ENCODE measurements at regions not wholly inside any gene's neighbourhood (a gene's known extent, or its start where the extent isn't known, plus 50 kb on each side); places are given as distances from the start of the nearest gene placed in this dataset.

GRCh38 chr3:31391150-31391549 lies 141.6 kb upstream of the STT3B start:
- FAIRE-seq (no peak), DNase-seq (ENCODE audit: insufficient read length, low spot score) (no peak)
- TF ChIP-seq CTCF (IDR thresholded peaks at IDR 0.05; ENCODE audit: insufficient read depth, missing control alignments): no peak

GRCh38 chr3:31392568-31392967 lies 140.2 kb upstream of the STT3B start:
- TF ChIP-seq CTCF (IDR thresholded peaks at IDR 0.05; ENCODE audit: insufficient read depth, missing control alignments): no peak
- FAIRE-seq (no peak), DNase-seq (ENCODE audit: insufficient read length, low spot score) (no peak)

GRCh38 chr3:31399271-31399670 lies 133.5 kb upstream of the STT3B start:
- no peak for TF ChIP-seq CTCF (IDR thresholded peaks at IDR 0.05; ENCODE audit: insufficient read depth, missing control alignments)
- FAIRE-seq (no peak), DNase-seq (ENCODE audit: insufficient read length, low spot score) (no peak)

- DNase-seq (ENCODE audit: insufficient read length, low spot score): no peak
- no peak for FAIRE-seq
- TF ChIP-seq CTCF (IDR thresholded peaks at IDR 0.05; ENCODE audit: insufficient read depth, missing control alignments): no peak
Observed at GRCh38 chr3:31402117-31402516, 130.6 kb upstream of the STT3B start.

GRCh38 chr3:31403197-31403596 lies 129.5 kb upstream of the STT3B start:
- no peak for TF ChIP-seq CTCF (IDR thresholded peaks at IDR 0.05; ENCODE audit: insufficient read depth, missing control alignments)
- no peak for DNase-seq (ENCODE audit: insufficient read length, low spot score)
- no peak for FAIRE-seq

GRCh38 chr3:31404871-31405270 lies 127.9 kb upstream of the STT3B start:
- TF ChIP-seq CTCF (IDR thresholded peaks at IDR 0.05; ENCODE audit: insufficient read depth, missing control alignments): no peak
- no peak for DNase-seq (ENCODE audit: insufficient read length, low spot score)
- FAIRE-seq: no peak

GRCh38 chr3:31405515-31405914 lies 127.2 kb upstream of the STT3B start:
- DNase-seq (ENCODE audit: insufficient read length, low spot score) (no peak), FAIRE-seq (no peak)
- no peak for TF ChIP-seq CTCF (IDR thresholded peaks at IDR 0.05; ENCODE audit: insufficient read depth, missing control alignments)

Measured in D721Med (cell line).